HG03060 (cell line): ENCODE measurements at regions not wholly inside any gene's neighbourhood (a gene's known extent, or its start where the extent isn't known, plus 50 kb on each side); places are given as distances from the start of the nearest gene placed in this dataset.

Source experiments
- ATAC-seq: cut with Tn5 transposase; IDR thresholded peaks from one replicate; pipeline ENCODE4 v1.9.1; 2021; ENCODE audit warnings: low read depth, moderate number of reproducible peaks; ENCODE audit not compliant: unreplicated experiment

DNA sequence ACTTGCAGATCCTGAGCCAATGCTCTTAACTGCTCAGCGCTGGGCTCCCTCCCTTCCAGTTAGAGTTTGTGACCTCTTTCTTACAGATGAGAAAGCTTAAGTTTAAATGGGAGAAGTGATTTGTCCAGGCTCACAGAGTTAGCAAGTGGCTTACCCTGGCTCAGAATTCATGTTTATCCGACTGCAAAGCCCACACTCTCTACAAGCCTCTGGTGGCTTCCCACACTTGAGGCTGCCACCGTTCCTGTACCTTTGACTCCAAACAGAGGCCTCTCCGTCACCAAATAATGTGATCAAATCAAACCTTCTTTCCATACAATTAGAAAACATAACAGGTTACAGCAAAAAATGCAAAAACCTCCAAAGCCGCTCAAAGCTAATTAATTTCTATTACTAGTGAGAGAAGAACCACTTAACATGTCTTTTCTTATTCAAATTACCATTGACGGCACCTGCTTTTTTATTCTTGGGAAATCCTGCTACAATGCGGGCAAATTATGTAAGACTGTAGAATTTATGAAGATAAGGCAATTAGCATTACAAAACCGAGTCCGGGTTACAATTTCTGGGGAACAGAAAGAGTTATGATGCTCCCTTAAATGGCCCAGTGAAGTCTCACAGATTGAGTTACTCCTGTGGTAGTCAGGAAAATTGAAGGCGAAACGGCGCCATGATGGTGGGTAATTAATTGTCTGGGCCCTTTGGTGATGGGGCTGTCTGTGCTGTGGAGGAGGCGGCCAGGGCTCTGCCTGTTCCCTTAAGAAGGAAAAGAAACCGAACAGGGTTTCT, 324.3 kb upstream of the POU3F1 start:
- ATAC-seq = no peak

DNA sequence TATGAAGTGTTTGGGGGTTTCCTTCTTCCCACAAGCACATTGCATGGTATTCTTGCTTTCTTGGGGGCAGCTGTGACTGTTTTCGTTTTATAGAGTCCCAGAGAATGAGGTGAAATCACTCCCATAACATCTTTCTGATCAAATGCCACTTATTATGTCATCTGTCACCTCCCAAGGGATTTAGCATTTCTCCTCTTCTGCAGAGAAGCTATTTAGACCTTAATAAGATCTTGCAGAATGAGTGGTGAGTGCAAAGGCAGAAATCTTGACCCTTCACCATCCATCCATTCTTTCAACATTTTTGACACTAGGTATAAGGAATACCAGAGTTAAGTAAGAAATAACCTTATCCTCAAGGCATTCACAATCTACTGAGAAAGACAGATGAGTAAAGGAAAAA, 318.6 kb upstream of the POU3F1 start:
- ATAC-seq = no peak

DNA sequence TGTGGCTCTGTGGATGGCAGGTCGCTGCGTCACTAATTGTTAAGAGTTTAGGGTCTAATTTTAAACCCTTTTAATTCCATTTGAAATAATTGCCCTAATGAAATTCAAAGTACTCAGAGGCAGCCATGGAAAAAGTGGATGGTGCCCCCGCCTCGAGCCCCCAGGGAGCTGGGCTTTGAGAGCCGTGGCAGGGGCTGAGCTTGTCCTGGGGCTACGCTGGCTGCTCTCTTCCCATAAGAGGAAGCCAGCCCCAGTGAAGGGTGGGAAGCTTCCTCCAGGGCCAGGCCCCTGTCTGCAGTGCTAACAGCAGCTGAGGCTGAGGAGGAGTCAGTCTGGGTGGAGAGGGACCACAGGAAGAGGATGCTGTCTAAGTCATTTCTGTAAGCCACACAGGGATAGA, 315.0 kb upstream of the POU3F1 start:
- ATAC-seq = no peak

DNA sequence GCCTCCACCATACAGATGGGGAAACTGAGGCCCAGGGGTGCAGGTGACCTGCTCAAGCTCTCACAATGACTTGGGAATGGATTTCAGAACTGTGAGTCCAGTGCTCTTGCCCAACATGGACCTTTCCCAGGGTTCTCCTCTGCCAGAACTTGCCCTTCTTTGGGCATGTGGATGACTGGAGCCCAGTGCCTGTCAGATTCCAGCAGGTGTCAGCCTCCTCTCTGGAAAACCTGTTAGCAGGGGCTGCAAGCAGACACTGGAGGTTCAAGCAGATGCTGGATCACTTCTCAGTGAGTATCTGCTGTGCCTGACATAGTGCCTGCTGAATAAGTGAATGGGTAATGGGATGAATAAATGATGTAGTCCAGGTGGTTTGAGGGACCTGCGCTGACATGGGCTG, 314.2 kb upstream of the POU3F1 start:
- no peak for ATAC-seq

DNA sequence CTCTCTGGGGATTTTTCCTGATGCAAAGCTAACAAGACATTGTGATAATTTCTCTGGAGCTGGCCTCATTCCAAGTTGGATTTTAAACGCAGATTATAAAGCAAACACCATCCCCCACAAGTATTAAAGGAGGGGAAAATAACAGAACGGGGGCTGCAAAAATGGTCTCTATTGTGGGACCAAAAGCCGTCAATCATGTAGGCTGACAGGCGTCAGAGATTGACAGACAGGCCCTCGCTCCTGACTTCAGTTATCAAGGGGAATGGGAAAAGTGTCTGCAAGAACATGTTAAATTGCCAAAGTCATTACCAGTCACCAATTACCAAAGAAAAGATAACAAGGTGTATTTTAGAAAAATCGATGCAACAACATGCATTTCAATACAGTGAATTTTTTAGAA, 307.4 kb upstream of the POU3F1 start:
- ATAC-seq = no peak

DNA sequence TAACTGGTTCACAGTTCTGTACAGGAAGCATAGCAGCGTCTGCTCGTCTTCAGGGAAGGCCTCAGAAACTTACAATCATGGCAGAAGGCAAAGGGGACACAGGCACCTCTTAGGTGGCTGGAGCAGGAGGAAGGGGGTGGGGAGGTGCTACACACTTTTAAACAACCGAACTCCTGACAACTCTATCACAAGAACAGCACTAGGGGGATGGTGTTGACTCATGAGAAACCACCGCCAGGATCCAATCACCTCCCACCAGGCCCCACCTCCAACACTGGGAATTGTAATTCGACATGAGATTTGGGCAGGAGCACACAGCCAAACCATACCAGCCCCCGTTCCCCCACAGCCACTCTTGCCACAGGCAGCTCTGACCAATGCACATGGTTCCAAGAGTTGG, 306.3 kb upstream of the POU3F1 start:
- ATAC-seq = no peak

DNA sequence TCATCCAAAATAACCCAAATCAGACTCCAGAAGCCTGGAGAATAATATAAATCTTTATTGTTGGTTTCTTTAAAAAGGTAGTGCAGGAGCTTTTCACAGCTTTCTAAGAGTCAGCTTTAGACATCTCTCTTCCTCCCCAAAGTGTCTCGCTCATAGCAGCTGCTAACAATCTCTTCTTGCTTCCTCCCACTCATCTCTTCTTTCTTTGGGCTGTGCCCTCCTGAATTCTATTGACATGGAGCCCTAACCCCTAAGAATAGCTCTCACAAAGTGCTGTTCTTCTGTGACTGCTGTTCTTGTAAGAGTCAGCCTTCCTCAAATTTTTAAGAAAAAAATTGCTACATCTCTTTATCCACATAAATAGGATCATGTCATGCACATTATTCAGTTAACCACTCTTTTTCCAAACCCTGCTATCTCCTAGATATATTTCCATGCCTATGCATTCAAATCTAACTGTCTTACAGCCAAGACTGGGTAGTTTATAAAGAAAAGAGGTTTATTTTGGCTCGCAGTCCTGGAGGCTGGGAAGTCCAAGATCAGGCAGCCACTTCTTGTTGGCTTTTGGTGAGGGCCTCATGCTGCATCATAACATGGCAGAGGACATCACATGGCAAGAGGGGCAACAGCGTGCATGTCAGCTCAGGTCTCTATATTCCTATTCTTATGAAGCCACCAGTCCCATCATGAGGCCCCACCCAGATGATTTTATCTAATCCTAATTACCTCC, 301.0 kb upstream of the POU3F1 start:
- ATAC-seq = no peak

DNA sequence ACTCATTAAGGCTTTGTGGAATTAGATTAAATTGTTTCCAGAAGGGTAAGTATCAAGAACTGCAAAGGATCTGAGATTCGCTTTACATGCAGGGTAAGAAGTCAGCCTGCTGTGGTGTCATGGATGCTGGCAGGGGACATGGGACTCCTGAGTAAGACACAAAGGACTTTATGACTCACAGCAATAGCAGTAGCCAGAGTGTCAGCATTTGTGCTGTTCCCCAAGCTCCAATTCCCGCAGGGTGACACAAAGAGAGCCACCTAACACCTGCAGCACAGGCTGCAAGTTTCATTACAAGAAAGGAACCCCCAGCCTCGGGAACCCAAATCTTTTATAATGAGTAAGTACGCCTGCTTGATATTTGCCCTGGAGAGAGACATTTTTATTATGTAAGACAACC, 298.1 kb upstream of the POU3F1 start:
- ATAC-seq = no peak

DNA sequence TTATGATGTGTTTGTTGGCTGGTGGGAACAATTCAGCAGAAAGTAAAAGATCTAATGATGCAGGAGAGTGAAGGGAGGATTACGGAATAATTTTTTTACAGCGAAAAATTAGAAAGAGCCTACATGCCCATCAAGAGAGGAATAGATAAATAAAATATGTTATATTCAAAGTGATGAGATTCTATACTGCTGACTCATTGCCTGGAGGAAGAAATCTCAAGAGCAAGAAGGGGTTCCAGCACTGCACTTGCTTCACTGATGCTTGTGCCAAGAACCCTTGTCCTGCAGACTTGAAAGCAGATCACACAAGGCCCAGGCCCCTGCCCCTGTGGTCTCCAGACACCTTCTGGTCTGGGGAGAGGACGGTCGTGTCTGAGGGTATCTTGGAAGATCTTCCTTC, 295.1 kb upstream of the POU3F1 start:
- no peak for ATAC-seq

DNA sequence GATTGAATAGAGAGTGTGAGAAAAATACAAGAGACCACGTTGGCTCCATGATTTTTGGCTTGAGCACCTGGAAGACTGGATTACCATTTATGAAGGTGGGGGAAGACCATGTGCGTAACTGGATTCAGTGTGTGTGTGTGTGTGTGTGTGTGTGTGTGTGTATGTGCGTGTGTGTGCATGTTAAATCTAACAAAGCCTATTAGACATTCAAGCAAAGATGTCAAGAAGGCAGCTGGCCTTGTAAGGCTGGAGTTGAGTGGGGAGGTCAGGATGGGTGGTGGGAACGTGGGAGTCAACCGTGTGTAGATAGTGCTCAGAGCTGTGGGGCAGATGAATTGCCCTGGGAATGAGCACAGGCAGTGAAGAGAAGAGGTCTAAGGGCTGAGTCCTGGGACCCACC, 293.8 kb upstream of the POU3F1 start:
- ATAC-seq = no peak

DNA sequence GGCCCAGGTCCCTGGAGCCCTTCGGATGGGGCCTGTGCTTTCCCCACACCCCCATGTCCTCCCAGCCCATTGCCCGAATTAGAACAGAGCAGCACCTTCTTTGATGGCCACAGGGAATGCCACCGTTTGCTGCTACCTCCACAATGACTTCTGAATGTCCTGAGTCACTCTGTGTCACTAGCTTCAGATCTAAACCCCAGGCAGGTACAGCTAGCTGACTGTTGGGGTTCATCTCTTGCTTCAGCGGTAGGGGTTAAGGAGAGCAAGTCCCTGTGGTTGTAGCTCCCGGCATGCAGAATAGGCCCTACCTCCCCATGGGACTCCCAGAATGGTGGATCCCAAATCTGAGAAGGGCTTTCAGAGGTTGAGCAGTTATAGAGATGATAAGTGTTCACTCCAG, 291.1 kb upstream of the POU3F1 start:
- no peak for ATAC-seq

DNA sequence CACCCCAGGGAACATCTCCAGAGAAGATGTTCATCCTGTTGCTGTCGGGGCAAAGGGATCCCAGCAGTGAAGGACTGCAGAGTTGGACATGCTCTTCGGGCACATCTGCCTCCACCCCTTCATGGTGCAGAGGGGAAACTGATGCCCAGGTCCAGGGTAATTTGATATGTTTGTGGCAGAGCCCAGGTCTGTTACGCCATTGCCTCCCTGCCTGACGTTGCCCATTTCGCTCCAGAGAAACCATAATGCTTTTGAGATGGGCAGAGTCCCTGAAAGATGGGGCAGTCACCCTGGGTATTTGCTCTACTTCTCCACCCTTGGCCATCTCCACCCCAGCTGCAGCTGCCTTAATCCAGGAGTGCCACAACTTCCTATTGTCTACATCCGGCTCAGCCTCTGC, 290.4 kb upstream of the POU3F1 start:
- ATAC-seq = no peak

DNA sequence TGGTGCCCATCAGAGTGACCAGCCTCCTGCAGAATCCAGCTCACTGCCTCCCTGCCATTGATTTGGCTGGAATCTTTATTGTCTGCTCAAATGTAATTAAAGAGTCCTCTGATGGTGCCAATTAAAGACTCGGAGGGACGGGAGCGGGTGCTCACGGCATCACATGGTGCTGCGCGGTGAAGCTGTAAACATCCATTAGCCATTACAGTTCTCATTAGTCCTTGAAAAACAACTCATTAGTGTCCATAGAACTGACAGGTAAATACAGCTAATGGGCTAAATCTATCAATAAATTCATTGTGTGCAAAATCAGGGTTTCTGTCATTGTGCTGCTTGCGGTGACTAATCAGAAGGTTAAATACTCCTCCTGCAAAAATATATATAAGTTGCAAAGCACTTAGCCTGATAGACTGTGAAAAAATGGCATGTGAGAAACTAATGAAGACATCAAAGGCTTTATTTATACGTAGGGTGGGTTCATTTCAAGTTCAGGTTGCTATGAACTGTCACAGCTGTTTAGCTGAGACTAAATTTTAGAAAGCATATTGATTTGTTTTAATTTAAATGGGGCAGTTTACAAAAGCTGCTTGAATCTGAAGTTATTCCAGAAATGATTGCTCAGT, 289.8 kb upstream of the POU3F1 start:
- no peak for ATAC-seq

DNA sequence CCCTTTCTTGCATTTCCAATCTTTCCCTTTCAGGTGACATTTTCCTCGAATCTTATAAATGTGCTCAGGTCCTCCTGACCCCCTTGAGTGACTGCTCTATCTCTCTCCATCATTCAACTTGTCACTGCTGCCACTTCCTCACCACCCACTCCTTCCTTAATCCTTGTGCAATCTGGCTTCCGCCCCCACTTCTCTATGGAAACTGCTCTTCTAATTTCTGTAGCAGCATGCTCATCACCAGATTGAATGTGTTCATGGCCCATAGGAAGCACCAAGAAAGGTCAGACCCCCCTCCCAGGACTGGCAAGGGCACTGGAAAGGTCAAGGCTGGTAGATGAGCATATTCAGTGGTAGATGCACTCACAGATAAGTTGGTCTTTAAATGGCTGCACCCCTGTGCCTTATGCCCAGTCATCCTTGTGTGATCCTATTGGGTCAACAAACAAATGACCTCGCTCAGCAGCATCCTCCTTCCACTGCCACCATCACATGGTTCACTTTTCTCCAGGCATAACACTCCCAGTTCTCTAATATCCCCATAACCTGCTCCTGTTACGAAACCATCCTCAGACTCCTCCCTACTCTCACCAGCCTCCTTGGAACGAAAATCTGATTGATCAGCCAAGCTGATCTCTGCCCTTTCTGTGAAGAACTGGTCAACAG, 288.5 kb upstream of the POU3F1 start:
- no peak for ATAC-seq

DNA sequence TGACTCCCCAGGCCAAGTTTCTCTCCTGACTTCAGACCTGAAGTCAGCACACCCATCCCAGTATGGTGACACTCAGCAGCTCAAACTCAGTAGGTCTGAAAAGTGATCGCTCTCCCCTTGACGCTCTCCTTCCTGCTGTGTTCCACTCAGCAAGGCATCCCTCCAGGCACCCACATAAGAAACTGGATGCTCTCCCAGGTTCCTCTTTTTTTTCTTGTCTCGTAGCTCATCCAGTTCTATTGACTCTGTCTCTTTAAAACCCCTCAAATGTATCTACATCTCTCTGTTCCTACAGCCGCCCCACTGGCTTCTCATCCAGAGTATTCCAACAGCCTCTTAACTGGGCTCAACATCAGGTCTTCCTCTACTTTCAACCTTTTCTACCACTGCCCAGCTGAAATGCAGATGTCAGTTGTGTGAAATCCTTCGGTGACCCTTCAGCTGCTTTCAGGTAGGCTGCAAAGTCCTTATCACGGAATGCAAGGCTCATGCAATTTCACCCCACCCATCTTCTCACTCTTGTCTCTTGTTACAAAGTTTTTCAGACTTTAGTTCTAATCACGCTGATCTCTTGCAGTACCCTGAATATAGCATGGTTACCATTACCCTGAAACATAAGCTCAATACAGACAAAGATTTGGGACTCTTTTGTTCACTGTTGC, 286.2 kb upstream of the POU3F1 start:
- ATAC-seq = no peak

DNA sequence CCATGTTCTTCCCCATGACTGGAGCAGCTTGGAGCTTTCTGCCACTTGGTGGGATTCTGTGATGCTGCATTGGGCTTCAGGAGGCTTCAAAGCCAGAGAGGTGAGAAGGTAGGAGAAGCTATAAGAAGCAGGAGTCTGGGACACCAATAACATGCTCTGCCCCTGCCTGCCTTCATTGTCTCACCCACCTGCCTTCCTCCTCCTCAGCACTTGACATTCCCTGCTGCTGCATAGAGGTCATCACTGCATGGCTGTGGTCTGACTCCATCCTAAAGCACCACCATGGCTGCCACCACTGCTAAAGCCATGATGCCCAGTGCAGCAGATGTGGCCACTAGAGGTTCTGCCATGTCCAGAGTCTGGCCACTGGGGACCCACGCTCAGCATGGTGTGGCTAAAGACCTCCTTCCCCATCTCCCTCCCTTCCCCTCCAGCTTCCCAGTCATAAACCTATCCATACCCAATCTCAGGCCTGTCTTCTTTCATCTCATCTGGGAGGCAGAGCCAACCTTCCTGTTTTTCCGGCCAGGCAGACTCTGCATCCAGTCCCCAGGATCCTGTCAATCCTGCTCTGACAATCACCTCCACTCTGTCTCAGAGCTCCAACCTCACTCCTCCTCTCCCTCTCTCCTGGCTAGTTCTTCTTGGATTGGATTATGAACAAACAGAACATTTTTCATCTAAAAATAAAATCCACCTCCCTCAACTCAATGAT, 285.1 kb upstream of the POU3F1 start:
- no peak for ATAC-seq

DNA sequence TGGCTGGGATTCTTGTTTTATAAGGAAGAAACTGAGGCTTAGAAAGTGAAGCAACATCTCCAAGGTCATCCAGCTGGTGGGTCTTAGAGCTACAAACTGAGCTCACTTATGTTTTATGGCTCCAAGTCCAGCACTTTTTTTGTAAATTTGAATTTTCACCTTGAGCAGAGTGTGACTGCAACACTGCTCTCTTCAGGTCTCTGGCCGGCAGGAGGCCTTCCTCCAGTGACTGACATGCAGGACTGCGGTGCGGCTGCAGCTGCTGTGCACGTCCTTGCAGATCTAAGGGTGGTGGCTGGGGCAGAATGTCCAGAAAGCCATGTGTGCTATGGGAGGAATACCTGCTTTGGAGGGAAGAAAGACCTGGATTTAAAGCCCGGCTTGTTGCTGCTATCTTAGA, 284.2 kb upstream of the POU3F1 start:
- ATAC-seq = no peak

DNA sequence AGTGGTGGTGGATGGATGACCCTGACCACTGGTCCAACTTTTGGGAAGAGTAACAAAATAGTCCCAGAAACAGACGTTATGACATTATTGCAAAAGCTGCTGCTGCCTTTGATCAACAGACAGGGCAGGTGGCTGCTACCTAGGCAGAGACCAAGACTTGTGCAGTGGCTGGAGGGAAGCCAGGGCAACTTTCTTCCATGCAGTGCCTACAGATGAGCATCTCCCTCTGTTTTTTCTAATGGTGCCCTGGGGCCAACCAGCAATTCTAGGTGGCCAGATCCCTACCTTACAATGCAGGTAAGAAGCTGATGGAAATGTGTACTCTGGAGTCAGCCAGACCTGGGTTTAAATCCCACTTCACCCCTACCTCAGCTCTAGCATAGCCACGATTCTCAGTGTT, 283.1 kb upstream of the POU3F1 start:
- no peak for ATAC-seq

DNA sequence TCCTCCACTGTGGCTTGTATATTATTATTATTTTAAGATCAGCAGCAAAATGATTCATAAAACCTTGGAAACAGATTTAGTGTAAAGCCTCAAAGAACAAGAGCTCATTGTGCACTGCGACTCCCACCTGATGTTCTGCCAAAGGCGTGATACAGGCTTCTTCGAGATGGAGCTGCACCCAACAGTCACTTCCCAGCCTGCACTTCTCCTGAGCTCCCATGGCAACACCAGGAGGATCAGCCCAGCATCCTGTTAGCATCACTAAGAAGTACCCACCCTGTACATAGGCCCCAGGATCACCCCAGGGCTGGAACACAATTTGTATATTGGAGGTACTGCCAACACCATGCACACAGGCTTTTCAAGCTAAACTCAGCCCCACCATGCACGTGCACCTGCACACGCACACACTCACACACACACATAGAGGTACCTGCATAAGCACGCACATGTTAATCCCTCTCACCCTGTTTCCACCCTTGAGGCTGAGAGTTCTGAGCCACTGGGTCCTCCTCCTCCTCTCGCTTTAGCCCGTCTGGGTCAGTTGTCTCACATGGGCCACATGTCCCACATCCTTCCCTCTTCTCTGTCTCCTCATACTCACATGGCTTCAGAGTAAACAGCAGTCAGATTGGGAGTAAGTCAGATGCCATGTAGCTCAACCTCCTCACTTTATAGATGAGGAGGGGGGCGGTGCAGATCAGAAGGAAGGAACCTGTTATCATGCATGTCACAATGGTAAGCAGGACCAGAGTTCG, 281.9 kb upstream of the POU3F1 start:
- ATAC-seq = no peak
